ENCODE measurements at regions not wholly inside any gene's neighbourhood (a gene's known extent, or its start where the extent isn't known, plus 50 kb on each side); places are given as distances from the start of the nearest gene placed in this dataset.
A peak's percentile ranks its signal among the peaks of the same experiment; 100 is the strongest.

DNA sequence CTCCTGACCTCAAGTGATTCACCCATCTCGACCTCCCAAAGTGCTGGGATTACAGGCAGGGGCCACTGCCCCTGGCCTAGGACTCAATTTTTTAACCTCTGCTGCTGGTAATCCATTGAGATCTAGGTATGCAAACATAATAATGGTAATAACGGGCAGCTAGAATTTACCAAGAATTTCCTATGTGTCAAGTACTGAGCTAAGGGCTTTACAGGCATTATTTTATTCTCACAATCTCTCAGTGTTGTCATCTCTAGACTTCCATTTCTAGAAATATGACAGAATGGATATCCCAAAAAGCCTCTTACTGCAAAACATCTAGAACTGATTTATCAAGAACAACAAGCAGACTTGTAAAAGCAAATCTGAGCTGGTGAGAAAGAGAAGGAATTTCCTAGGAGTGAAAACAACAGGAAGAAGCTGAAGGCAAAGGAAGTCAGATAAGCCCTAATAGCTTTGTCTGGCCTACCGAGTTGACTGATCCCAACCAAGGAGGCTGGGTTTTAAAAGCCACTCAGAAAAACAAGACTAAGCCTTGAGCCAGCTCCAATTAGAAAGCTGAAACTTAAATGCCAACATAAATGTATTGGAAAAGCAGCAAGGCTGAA lies 70.6 kb downstream of the CCDC71L start:
- TF ChIP-seq, protein P1, sequence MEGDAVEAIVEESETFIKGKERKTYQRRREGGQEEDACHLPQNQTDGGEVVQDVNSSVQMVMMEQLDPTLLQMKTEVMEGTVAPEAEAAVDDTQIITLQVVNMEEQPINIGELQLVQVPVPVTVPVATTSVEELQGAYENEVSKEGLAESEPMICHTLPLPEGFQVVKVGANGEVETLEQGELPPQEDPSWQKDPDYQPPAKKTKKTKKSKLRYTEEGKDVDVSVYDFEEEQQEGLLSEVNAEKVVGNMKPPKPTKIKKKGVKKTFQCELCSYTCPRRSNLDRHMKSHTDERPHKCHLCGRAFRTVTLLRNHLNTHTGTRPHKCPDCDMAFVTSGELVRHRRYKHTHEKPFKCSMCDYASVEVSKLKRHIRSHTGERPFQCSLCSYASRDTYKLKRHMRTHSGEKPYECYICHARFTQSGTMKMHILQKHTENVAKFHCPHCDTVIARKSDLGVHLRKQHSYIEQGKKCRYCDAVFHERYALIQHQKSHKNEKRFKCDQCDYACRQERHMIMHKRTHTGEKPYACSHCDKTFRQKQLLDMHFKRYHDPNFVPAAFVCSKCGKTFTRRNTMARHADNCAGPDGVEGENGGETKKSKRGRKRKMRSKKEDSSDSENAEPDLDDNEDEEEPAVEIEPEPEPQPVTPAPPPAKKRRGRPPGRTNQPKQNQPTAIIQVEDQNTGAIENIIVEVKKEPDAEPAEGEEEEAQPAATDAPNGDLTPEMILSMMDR (IDR thresholded peaks at IDR 0.05; ENCODE audit: low read depth, low read length): no peak
- DNase-seq (ENCODE audit: extremely low read depth, low read depth): no peak

DNA sequence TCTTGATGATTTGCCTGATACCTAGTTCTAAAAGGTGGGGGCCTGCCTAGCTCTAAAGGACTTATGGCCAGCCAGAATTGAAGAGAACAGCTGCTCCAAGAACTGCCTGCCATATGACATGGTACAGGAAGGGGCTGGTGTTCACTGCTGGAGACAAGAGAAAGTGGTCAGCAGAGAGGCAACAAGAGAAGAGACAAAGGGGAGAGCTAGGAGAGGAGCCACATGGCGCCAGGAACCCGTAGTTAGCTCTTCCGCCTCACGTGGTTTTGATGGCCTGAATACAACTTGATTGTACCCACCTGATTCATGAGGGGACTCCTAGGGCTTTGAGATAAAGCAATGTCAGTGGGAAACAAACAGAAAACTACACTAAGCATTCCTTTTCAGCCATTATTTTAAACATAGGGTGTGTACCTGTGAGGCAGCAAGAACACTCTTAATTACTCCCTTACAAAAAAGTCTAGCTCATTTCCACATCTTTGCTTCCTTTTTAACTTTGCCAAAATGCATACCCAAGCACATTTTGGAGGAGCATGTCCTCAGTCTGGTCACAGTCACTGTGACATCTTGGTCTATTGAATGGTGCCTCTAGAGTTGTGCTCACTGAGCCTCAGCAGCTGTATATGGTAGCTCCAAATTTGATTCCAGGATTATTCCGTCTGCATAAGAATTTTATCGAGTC lies 71.6 kb downstream of the CCDC71L start:
- TF ChIP-seq, protein P1 (IDR thresholded peaks at IDR 0.05; ENCODE audit: low read depth, low read length): no peak
- DNase-seq (ENCODE audit: extremely low read depth, low read depth): no peak

DNA sequence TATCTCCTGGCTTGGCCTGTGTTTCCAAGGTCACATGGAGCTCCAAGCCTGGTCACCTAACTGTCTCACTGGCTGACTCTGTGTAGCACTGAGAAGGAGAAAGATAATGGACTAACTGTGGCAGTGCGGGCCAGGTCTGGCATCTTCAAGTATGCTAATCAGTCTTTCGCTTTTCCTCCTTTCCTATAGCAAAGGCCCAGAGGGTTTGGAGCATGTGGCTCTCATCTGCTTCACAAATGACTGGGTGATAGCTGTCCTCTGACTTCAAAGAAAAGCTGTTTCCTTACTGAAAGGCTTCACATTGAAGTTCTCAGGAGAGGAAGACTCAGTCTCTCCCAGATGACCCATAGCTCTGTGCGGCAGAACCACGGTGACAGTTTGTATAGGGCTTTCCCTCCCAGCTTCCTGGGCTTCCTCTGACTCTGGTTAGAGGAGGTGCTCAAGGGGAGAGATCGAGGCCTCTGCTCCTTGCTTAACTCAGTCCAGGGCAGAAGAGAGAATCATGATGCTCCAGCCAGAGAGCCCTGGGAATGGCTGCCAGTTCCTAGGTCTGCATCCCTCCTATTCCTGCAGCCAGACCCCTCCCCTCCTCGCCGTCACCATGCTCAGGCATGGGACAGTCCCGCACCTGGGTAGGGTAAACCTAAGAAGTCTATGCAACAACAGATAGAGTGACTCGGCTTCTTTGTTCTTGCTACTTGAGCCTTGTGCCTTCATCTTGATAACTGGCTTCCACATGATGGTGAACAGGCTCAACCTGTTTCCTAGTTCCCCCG lies 72.3 kb downstream of the CCDC71L start:
- no peak for DNase-seq (ENCODE audit: extremely low read depth, low read depth)
- TF ChIP-seq, protein P1 (IDR thresholded peaks at IDR 0.05; ENCODE audit: low read depth, low read length): no peak

DNA sequence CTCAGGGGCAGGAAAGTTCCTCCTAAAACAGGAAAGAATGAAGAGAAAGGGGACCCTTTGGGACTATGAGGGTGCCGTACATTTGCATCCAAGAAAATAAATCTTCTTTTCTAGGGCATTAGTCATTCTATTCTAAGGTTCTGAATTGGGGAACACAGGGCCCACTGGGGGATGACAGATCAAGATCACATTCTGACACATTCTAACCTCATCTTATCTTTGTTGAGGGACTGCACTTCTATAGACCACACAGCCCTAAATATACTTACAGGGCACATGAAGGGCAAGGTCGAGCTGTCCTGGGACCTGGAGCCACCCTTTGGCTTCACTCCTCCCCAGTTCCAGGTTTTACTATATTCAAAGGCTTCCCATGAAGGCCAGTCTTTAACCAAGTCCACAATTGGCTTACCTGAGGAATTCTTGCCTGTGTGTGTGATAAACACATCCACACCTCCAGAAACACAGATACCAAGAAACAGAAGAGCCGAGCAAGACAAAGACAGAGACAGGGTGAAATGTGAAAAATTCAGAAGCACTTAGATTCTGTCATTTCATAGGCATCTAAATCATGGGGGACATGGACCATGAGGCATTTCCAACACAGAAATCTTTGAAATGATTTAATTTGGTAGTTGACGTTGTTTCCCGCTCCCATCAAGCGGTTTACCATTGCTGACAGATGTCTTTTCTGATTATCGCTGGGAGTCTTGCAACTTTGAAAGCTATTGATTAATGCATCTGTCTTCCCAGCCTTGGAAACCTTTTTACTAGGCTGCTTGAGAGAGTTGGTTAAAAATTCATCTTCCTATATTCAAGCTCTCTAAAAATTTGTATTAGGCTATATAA lies 75.8 kb downstream of the CCDC71L start:
- no peak for DNase-seq (ENCODE audit: extremely low read depth, low read depth)

DNA sequence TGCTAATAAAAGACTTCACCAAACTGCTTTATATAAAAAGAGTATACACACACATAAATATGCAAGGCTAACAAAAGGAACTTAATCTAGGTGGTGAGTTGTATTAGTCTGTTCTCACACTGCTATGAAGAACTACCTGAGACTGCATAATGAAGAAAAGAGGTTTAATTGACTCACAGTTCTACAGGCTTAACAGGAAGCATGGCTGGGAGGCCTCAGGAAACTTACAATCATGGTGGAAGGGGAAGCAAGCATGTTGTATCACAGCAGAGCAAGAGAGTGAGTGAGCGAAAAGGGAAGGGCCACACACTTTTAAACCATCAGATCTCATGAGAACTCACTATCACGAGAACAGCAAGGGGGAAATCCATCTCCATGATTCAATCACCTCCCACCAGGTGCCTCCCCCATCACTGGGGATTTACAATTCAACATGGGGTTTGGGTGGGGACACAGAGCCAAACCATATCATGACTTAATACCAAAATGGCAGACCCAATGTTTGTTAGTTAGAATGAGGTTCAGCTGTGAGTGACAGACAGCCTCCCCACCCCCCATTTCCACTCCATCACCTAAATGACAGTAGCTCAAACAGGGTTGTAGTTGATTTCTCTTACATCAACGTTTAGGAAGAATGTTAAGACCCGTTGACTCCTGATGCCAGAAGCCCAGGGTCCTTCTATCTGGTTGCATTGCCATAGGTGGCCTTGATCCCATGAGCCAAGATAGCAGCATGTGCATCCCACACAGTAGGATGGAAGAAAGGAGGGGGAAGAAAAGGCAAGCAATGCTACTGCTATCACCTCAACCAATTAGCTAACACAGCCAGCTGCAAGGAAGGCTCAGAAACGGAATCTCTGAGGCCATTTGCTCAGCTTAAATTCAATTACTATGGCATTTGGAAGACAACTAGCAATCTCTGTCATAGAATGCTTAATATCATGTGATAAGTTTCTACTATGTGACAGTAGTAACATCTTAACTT lies 77.0 kb downstream of the CCDC71L start:
- TF ChIP-seq, protein P1 (IDR thresholded peaks at IDR 0.05; ENCODE audit: low read depth, low read length): no peak
- no peak for DNase-seq (ENCODE audit: extremely low read depth, low read depth)

More for the DNA sequence above, 75.8 kb downstream of the CCDC71L start:
- TF ChIP-seq, protein P1 (IDR thresholded peaks at IDR 0.05; ENCODE audit: low read depth, low read length): no peak

DNA sequence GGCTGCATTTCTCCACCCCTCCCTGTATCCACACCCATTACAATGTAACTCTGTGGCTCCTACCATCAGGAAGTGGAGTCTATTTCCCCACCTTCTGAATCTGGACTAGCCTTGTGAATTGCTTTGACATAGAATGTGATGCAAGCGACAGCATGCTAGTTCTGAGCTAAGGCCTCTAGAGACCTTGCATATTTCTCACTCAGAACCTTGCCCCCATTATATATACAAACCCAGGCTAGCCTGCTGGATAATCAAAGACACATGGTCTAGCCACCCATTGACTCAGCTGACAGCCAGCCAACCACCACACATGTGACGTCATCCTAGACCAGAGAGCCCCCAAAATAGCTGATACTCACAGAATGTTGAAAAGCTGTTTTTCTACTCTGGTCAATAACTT lies 77.9 kb downstream of the CCDC71L start:
- TF ChIP-seq, protein P1 (IDR thresholded peaks at IDR 0.05; ENCODE audit: low read depth, low read length): no peak

More for the DNA sequence above, 77.9 kb downstream of the CCDC71L start:
- DNase-seq (ENCODE audit: extremely low read depth, low read depth): peak; percentile 91

Measured in AG09319 (cell line).